ENCODE measurements at regions not wholly inside any gene's neighbourhood (a gene's known extent, or its start where the extent isn't known, plus 50 kb on each side); places are given as distances from the start of the nearest gene placed in this dataset.
"Not testable (repeated sequence)": the region's sequence is repeated elsewhere in the genome, so short reads cannot be mapped to it uniquely, and the experiment has no call there.

DNA sequence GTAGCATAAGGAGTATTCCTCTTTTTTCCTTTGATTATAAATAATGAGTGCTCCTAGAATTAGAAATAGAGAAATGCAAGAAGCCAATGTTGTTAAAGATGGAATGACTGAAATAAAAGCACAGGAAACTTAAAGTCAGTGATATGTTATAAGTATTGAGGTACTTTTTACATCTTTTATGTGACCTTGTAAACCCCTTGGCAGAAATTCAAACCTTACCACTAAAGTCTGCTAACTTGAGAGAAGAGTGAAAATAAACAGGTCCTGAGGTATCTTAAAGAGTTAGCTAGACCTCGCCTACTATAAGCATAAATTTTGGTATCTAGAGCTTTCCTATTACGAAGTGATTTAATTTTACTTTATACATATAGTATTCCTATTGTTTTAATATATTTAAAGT, 188.2 kb downstream of the DKK1 start:
- TF ChIP-seq ZC3H10 (CRISPR knock-in tag; IDR thresholded peaks at IDR 0.05) (no peak), SNAI2 (CRISPR knock-in tag; IDR thresholded peaks at IDR 0.05) (no peak), ZNF565 (CRISPR knock-in tag; conservative IDR thresholded peaks at IDR 0.05; ENCODE audit: low read depth) (no peak), ISL1 (CRISPR knock-in tag; IDR thresholded peaks at IDR 0.05) (no peak), ZFP30 (CRISPR knock-in tag; IDR thresholded peaks at IDR 0.05) (no peak), OSR1 (CRISPR knock-in tag; IDR thresholded peaks at IDR 0.05) (no peak), ZNF70 (CRISPR knock-in tag; IDR thresholded peaks at IDR 0.05) (no peak), GLIS3 (CRISPR knock-in tag; IDR thresholded peaks at IDR 0.05) (no peak), ZFP3 (CRISPR knock-in tag; IDR thresholded peaks at IDR 0.05) (no peak), RARB (CRISPR knock-in tag; IDR thresholded peaks at IDR 0.05) (no peak), CSDC2 (CRISPR knock-in tag; IDR thresholded peaks at IDR 0.05) (no peak), ARNTL (CRISPR knock-in tag; IDR thresholded peaks at IDR 0.05; ENCODE audit: borderline replicate concordance, low read depth) (no peak)
- TF ChIP-seq, protein P1, sequence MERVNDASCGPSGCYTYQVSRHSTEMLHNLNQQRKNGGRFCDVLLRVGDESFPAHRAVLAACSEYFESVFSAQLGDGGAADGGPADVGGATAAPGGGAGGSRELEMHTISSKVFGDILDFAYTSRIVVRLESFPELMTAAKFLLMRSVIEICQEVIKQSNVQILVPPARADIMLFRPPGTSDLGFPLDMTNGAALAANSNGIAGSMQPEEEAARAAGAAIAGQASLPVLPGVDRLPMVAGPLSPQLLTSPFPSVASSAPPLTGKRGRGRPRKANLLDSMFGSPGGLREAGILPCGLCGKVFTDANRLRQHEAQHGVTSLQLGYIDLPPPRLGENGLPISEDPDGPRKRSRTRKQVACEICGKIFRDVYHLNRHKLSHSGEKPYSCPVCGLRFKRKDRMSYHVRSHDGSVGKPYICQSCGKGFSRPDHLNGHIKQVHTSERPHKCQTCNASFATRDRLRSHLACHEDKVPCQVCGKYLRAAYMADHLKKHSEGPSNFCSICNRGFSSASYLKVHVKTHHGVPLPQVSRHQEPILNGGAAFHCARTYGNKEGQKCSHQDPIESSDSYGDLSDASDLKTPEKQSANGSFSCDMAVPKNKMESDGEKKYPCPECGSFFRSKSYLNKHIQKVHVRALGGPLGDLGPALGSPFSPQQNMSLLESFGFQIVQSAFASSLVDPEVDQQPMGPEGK (CRISPR knock-in tag; IDR thresholded peaks at IDR 0.05; ENCODE audit: borderline replicate concordance) = no peak
- TF ChIP-seq, protein P2, sequence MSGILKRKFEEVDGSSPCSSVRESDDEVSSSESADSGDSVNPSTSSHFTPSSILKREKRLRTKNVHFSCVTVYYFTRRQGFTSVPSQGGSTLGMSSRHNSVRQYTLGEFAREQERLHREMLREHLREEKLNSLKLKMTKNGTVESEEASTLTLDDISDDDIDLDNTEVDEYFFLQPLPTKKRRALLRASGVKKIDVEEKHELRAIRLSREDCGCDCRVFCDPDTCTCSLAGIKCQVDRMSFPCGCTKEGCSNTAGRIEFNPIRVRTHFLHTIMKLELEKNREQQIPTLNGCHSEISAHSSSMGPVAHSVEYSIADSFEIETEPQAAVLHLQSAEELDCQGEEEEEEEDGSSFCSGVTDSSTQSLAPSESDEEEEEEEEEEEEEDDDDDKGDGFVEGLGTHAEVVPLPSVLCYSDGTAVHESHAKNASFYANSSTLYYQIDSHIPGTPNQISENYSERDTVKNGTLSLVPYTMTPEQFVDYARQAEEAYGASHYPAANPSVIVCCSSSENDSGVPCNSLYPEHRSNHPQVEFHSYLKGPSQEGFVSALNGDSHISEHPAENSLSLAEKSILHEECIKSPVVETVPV (CRISPR knock-in tag; IDR thresholded peaks at IDR 0.05) = no peak
- TF ChIP-seq, protein P3, sequence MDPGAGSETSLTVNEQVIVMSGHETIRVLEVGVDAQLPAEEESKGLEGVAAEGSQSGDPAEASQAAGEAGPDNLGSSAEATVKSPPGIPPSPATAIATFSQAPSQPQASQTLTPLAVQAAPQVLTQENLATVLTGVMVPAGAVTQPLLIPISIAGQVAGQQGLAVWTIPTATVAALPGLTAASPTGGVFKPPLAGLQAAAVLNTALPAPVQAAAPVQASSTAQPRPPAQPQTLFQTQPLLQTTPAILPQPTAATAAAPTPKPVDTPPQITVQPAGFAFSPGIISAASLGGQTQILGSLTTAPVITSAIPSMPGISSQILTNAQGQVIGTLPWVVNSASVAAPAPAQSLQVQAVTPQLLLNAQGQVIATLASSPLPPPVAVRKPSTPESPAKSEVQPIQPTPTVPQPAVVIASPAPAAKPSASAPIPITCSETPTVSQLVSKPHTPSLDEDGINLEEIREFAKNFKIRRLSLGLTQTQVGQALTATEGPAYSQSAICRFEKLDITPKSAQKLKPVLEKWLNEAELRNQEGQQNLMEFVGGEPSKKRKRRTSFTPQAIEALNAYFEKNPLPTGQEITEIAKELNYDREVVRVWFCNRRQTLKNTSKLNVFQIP (CRISPR knock-in tag; IDR thresholded peaks at IDR 0.05; ENCODE audit: borderline replicate concordance, low read depth) = no peak
- TF ChIP-seq, protein P4, sequence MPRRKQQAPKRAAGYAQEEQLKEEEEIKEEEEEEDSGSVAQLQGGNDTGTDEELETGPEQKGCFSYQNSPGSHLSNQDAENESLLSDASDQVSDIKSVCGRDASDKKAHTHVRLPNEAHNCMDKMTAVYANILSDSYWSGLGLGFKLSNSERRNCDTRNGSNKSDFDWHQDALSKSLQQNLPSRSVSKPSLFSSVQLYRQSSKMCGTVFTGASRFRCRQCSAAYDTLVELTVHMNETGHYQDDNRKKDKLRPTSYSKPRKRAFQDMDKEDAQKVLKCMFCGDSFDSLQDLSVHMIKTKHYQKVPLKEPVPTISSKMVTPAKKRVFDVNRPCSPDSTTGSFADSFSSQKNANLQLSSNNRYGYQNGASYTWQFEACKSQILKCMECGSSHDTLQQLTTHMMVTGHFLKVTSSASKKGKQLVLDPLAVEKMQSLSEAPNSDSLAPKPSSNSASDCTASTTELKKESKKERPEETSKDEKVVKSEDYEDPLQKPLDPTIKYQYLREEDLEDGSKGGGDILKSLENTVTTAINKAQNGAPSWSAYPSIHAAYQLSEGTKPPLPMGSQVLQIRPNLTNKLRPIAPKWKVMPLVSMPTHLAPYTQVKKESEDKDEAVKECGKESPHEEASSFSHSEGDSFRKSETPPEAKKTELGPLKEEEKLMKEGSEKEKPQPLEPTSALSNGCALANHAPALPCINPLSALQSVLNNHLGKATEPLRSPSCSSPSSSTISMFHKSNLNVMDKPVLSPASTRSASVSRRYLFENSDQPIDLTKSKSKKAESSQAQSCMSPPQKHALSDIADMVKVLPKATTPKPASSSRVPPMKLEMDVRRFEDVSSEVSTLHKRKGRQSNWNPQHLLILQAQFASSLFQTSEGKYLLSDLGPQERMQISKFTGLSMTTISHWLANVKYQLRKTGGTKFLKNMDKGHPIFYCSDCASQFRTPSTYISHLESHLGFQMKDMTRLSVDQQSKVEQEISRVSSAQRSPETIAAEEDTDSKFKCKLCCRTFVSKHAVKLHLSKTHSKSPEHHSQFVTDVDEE (CRISPR knock-in tag; IDR thresholded peaks at IDR 0.05) = no peak
- no peak for ATAC-seq

DNA sequence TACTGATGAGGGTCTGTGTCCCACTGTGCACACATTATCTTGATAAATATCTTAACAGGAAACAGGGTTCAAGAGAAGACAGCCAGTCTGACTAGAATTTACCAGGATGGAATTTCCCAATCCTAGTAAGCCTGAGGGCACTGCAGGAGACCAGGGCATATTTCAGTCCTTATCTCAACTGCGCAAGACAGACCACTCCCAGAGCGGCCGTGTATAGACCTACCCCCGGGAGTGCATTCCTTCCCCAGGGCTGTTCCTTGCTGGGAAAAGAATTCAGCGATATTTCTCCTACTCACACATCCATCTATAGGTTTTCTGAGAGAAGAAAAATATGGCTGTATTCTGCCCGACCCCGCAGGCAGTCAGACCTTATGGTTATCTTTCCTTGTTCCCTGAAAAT, 191.3 kb downstream of the DKK1 start:
- not testable (repeated sequence) for ATAC-seq

DNA sequence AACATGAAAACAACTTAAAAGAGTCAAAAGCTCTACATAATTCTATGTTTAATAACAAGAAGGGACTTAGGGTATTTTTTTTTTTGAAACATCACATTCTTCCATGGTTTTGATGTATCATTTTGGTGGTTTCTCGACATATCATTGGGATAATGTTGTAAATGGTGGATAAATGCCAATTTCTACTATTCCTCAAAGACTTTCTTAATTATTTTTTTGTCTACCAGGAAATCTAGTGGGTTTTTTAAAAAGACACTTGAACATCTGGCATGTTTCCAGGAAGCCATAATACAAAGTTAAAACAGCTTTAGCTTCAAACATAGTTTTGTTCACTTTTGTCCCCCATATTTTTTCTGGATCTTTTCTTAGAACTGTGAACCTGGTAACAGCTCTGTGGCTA, 200.4 kb downstream of the DKK1 start:
- ATAC-seq = no peak
- TF ChIP-seq ARNTL (CRISPR knock-in tag; IDR thresholded peaks at IDR 0.05; ENCODE audit: borderline replicate concordance, low read depth) (no peak), CSDC2 (CRISPR knock-in tag; IDR thresholded peaks at IDR 0.05) (no peak), PPARA (CRISPR knock-in tag; IDR thresholded peaks at IDR 0.05; ENCODE audit: borderline replicate concordance) (no peak), ZC3H10 (CRISPR knock-in tag; IDR thresholded peaks at IDR 0.05) (no peak), ZNF70 (CRISPR knock-in tag; IDR thresholded peaks at IDR 0.05) (no peak), ZNF565 (CRISPR knock-in tag; conservative IDR thresholded peaks at IDR 0.05; ENCODE audit: low read depth) (no peak), TCF4 (CRISPR knock-in tag; IDR thresholded peaks at IDR 0.05; ENCODE audit: borderline replicate concordance) (no peak), BACH2 (CRISPR knock-in tag; IDR thresholded peaks at IDR 0.05; ENCODE audit: borderline replicate concordance) (no peak), RARB (CRISPR knock-in tag; IDR thresholded peaks at IDR 0.05) (no peak), OSR1 (CRISPR knock-in tag; IDR thresholded peaks at IDR 0.05) (no peak)
- TF ChIP-seq, protein P3 (CRISPR knock-in tag; IDR thresholded peaks at IDR 0.05; ENCODE audit: borderline replicate concordance, low read depth) = no peak
- TF ChIP-seq, protein P1 (CRISPR knock-in tag; IDR thresholded peaks at IDR 0.05; ENCODE audit: borderline replicate concordance) = no peak
- TF ChIP-seq, protein P2 (CRISPR knock-in tag; IDR thresholded peaks at IDR 0.05) = no peak
